ENCODE measurements at regions not wholly inside any gene's neighbourhood (a gene's known extent, or its start where the extent isn't known, plus 50 kb on each side); places are given as distances from the start of the nearest gene placed in this dataset.
"Not testable (repeated sequence)": the region's sequence is repeated elsewhere in the genome, so short reads cannot be mapped to it uniquely, and the experiment has no call there.

DNA sequence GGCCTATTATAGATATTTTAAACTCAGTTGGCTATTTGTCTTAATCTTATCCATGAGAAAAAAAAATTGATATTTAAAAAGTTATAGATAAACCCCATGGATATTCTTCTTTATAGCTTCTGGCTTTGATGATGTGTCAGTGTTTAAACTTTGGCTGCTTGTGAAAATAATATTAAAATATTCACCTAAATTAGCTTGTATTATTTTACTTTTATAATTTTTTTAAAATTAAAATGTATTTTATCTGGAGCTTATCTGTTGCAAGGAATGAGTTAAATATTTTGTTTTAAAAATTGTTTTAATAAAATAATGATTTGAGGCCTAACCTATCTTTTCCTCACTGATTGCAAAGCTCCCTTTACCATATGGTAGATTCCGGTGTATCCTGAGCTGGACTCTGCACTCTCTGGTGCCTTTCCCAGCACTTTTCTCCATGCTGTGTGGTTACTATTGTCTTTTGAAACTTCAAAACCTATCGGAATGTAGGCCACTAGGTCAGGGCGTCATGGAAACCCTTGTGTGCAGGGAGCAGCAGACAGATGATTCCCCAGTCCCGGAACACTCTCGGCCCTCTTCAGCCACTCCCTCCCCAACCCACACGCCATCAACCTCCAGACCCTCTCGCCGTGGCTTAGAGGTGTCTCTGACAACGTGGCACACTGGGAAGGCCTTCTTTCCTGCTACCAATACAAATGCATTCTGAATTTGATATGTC is 252.3 kb upstream of the ATP10A start:
- no peak for DNase-seq

DNA sequence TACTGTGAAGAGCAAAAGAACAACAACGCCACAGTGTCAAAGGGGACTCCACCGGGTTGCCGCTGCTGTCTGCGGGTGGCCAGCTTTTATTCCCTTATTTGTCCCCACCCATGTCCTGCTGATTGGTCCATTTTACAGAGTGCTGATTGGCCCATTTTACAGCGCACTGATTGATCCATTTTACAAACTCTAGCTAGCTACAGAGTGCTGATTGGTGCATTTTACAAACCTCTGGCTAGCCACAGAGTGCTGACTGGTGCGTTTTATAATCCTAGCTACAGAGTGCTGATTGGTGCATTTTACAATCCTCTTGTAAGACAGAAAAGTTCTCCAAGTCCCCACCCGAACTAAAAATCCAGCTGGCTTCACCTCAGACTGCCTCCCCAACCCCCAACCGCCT is 251.0 kb upstream of the ATP10A start:
- not testable (repeated sequence) for DNase-seq

DNA sequence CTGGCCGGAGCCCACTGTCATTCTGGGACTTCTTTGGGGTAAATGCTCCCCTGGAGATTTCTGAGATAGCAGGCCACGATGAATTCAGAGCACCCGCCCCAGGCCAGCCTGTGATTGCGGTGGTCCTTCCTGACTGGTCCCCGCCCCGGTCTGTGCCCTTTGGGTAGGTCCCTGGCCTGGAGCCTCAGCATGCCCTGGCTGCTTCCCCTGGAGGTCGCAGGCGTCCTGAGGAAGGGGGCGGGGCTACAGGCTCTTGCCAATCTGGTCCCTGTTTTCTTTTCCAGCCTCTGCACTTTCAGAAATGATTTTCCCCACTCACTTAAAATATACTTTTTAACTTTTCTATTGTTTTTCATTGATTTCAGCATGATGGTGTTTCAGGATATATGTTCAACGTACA is 250.2 kb upstream of the ATP10A start:
- DNase-seq = no peak

DNA sequence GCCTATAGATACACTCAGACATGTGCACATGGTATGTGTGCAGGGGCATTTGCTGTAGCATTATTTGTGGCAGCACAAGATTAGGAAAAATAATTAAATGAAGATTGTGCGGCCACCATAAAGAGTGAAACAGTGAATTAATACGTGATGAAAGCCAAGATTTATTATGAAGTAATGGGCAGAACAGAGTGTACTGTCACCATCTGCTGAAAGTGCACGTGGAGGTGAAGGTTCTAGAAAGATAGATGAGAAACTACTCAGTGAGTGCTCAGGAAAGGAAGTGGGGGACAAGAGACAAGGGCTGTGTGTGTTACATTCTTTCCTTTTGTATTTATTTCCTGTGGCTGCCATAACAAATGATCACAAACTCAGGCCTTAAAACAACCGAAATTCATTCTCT is 246.1 kb upstream of the ATP10A start:
- no peak for DNase-seq

DNA sequence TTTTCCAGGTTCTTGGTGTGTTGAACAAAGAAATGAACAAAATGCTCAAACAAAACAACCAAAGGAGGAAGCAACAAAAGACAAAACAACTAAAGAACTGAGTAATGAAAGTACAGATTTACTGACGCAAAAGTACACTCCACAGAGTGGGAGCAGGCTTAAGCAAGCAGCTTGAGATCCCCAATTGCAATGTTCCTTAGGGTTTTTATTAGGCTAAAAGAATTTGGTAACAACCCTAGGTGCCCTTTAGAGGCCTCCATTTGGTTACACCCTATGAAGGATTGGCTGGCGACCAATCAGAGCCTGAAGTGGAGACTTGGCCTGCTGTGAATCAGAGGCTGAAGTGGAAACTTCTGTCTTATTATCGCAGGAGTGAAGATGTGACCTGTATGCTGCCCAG is 243.4 kb upstream of the ATP10A start:
- no peak for DNase-seq

DNA sequence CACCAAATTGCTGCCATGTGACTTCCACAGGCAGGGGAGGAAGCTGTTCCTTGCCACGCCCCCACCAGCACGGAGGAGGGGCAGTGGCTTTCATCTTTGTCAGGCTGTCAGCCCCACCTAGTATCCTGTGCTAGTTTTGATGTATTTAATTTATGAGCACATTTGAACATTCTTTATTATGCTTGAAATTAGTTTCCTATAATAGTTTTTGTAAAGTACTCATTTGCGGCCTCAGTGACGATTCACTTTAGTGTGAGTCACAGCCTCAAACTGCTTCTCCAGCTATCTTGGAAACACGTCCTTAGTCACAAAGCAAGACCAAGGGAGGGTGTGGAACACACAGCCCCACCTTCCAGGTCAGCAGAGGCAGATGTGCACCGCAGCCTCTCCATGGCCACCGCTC is 239.9 kb upstream of the ATP10A start:
- DNase-seq = no peak

DNA sequence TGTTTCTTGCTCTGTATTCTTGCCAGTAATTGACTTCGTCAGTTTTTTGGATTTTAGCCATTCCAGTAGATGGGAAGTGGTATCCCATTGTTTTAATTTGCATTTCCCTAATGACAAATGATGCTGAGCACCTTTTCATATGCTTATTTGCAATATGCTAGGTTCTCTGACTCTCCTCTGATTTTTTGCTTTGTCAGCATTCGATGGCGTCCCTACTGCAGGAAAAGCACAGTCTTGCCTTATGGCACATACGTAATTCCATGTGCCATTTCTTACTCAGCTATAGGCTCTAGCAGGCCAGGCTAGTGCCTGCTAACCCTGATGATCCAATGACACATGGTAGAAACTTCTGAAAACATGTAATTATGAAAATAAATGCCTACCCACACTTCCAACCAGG is 239.2 kb upstream of the ATP10A start:
- no peak for DNase-seq

DNA sequence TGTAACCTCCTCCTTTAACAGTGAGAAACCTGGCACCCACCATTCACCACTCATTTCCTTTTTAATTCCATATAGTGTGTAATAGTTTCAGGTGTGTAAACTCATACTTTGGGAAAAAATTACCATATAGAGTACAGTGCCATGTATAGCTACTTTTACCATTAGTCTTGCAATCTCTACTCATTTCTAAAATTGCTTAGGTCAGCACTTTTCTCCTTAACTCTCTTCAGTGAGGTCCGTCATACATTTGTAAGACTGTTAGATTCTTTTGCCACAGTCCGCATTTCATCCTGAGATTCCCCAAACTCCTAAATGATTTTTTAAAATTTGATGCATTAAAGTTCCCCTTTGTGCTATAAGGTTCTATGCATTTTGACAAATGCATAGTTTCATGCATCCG is 238.3 kb upstream of the ATP10A start:
- no peak for DNase-seq

DNA sequence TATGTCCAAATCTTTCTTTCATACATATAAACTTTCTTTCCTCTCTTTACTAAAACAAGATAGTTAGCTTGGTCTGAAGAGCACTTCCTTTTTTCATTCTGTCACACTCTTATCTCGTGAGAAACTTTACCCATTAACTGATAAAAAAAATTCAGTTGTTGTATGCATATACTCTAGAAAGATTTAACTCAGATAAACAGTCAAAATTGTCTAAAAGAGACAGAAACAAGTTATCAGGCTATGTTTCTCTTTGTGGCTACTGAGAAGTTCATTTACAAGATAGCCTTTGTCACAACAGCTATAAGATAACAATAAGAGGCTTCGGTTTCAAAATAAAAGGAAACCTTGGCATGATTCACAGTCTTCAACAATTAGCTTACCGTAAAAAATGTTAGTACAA is 235.7 kb upstream of the ATP10A start:
- no peak for DNase-seq

DNA sequence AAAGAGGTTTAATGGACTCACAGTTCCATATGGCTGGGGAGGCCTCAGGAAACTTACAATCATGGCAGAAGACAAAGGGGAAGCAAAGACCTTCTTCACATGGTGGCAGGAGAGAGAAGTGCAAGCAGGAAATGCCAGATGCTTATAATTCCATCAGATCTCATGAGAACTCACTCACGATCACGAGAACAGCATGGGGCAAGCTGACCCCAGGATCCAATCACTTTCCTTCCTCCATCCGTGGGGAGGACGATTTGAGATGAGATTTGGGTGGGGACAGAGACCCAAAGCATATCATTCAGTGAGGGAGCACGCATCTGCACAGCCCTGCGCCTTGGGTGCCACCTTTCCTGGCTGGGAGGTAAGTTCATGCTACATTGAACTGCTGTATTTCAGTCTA is 234.1 kb upstream of the ATP10A start:
- DNase-seq = no peak

DNA sequence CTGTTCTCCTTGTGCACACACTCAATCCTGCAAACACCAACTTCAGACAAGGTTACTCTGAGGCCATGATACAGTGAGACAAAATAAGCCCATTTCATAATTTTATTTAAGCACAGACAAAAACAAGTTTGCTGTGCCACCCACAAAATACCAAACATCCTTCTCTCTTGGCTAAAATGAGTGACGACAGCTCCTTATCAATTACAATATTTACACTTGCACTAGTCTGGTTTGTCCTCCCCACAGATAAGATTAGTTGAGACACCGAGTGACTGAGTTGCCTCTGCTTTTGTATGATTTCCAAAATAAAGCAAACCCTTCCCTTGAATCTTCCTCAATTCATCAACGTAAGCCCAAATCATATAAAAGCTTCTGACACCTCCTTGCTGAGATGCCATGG is 233.5 kb upstream of the ATP10A start:
- DNase-seq = no peak

DNA sequence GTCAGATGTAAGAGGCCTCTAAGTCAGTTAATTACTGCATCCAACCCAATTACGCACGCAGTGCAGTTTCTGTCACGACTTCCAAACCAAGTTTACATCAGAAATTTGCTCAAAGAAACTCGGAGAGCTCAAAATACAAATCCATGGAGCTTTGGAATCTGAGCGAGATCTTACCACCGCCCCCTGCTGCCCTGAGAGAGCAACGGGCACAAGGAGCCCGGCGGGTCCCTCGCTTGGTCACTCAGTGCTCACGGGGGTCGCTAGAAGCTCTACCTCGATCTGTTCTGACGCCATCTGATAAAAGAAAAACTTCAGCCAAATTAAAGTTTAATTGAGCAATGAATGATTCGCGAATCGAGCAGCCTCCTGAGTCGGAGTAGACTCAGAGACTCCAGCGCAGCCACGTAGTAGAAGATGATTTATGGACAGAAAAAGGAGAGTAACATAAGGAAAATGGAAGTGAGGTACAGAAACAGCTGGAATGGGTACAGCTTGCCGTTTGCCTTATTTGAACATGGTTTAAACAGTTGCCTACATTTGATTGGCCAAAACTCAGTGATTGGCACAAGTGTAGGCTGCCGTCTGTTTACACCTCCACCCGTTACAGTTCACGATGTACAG is 232.7 kb upstream of the ATP10A start:
- DNase-seq = no peak

DNA sequence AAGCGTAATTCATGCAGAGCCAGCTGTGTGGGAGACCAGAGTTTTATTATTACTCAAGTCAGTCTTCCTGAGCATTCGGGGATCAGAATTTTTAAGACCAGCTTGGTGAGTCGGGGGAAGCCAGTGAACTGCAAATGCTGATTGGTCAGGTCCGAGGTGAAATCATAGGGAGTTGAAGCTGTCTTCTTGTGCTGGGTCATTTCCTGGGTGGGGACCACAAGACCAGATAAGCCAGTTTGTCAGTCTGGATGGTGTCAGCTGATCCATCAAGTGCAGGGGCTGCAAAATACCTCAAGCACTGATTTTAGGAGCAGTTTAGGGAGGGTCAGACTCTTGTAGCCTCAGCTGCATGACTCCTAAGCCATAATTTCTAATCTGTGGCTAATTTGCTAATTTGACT is 228.1 kb upstream of the ATP10A start:
- DNase-seq = no peak

DNA sequence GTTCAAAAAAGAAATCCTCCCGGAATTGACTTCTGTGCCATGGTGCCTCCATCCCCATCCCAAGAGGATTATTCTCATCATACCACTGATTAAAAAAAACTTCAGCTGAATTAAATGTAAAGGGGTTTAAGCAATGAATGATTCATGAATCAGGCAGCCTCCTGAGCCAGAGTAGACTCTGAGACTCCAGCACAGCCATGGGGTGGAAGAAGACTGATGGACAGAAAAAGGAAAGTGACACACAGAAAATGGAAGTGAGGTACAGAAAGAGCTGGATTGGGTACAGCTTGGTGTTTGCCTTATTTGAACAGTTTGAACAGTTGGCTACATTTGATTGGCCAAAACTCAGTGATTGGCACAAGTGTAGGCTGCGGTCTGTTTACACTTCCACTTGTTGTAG is 224.8 kb upstream of the ATP10A start:
- DNase-seq = no peak

DNA sequence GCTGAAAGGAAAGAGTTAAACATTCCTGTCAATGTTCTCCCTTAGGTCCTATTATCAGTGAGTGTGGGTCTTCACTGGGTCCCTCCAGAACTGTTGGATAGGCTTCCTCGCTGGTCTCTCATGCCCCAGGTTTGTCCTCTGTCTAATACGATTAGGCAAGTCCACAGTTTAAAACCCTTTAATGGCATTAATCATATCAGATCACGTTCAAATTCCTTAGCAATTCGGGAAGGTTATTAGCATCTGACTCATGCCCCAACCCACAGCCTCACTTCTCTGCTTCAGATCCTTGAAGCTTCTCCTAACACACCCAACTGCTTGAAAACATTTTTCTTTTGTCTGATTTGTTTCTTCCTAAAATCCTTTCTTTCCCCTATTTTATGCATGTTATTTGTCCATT is 224.3 kb upstream of the ATP10A start:
- DNase-seq = no peak

DNA sequence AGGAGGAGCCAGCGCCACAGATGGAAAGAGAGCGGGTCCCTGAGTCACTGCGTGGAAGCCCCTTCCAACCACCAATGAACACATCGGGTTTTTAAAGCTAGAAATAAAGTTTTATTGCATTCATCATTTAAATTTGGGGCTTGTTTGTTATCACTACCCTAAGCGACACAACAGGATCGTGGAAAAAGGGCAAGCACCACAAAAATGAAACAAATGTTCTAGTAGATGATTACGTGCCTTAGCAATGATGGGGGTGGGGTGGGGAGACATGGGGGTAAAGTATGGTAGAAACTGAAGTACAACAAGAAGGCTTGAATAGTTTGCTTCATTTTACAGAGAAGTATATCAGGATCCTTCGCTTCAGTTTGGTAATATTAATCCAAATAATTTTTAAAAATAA is 221.6 kb upstream of the ATP10A start:
- DNase-seq = no peak

DNA sequence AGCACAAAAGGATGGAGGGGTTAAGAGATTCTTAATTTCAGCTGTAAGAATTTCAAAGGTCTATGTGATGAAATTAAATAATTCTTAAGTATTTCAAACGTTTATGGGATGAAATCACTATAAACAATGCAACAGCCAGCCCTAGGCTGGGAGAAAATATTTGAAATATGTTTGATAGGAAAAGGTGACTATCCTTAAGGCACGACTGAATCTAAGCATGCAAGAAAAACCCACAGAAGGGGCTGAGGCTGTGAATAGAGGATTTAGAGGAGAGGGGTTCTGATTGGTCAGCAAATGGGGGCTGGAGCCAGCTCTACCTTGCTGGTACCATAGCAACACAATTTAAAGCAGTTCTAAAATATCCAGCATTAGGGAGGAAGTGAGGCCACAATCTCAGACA is 220.8 kb upstream of the ATP10A start:
- no peak for DNase-seq

DNA sequence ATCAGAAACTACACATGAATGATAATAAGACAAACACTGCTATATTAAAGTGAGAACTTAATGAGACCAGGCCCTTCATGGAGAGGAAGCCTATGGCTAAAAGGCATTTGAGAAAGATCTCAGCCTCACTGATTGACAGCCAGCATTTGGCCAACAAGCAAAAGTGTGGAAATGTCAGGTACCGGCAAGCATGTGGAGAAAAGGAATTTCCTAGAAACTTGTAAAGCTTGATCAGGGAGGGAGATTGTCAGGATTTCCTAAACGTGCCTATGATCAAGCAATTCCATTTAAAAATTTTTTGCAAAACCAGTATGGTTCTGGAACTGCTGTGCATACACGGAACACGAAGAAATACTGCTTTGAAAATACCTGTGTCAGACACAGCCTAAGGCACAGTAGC is 220.3 kb upstream of the ATP10A start:
- no peak for DNase-seq

DNA sequence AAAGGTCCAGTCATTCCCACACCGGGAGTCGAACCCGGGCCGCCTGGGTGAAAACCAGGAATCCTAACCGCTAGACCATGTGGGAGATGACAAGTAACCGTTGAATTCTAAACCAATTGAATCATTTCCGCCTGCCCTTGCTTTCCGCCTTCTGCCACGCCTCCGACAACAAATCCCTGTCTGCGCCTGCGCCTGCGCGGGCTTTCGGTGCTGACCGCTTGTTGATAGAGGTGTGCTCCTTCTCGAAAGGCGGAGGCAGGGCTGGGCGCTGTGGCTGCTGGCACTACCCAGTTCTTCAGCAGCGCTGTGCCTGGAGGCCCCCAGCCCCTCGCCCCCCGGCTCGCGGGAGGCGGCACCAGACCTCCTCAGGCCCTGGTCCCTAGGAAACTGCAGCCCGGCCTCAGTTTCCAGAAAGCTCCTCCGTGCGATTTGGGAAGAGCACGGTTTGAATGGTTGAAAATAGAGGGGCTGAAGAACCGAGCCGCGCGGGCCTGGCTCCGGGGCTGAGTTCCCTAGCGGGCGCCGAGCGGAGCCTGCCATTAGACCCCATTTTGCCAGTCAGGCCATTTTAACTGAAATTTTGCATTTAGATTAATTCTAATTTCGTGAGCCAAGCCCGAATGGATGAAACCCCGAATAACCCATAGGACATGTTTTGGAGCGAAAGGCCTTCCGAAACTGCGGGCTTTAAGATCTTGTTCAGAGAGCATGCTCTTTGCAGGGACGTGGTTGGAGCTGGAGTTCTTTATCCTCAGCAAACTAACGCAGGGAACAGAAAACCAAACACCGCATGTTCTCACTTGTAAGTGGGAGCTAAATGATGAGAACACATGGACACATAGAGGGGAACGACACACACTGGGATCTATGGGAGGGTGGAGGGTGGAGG is 219.3 kb upstream of the ATP10A start:
- peak; percentile 67 to 75 for DNase-seq

DNA sequence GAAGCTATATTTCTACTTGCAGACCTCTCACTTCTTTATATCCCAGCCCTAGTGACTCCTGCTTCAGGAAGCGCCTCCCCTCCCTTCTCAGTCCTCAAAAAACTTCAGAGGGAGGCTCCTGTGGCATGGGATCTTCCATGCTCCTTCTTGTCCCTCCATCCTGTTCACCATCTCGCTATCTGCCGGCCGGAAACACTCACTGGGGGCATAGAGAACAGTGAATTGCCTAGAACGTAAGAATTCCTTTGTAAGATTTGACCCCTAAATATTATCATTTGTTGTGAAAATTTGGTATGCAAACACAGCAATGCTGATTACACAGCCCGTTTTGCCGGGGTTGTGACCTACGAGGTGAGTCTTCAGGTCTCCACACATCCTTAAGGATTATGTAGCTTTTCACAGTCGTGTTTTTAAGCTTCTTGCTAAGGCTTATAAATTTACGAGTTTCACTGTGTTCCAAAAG is 218.7 kb upstream of the ATP10A start:
- DNase-seq = no peak

DNA sequence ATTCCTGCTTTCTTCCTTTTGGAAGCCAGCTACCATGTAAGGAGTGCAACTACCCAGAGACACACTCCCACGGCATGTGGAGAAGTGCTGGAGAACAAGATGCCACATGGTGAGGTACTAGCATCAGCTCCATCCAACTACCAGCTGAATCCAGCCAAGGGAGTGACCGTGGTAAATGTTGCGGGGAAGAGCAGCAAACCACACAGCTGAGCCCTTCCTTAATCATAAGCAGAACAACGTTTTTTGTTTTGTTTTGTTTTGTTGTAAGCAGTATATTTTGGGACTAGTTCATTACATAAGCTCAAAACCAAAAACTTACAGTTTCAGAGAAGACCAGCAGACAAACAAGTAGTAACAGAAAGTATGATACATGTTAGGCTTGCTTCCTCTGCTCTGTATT is 212.6 kb upstream of the ATP10A start:
- DNase-seq = no peak

DNA sequence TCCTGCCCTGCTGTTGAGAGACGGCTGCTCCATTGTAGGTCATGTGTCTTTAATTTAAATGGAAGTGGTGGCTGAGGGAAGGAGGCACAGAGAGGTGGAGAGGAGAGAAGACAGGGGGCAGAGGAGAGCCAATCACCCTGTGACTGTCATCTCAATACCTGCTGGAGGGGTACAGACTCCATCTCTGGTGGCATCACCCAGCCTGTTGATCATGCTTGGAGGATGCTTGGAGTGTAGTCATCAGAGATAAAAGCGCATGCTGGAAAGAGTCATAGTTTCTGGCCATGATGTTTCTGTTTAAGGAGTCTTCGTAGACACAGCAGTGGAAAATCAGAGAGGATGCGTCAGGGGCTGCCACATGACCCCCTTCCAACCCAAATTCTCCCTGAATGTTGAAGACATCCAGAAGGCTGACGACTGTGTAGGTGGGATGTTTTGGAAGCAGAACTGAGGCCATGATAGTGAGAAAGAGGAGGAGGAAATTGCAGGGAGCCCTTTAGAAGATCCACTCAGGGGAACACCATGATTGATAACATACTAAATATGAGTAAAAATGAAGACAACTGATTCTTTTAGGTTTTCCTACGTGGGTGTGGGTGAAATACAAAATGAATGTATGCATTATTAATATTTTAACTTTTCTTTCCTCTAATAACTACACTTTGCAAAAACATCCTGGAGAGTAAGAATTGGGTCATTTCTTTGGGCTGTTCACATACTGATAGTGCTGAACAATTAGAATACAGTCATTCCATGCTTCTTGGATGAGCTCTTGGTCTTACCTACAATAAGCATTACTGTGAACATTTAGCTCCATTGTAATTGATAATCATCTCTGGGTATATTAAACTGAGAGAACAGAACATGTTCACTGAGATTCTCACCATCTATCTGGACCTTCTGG is 210.6 kb upstream of the ATP10A start:
- DNase-seq = no peak

DNA sequence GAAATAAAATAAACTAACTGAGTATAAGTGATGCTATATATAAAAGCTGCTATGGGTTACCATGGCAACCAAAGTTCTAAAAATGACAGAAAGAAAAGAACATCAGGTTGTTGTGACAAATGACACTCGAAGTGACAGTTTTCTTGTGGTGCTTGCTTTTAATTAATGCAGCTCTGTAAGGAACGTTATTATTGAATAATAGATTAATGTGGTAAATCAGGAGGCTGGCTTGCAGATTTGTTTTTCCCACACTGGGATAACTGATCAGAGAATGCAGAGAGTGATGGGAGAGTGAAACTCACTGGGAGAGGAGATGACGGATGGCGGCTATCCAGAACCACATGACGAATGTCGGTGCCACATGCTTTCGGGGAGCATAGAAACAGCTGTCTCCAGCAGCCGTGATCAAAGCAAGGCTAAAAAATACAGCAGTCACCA is 207.0 kb upstream of the ATP10A start:
- no peak for DNase-seq

Measured in NCI-H187 (cell line).